ENCODE measurements at regions not wholly inside any gene's neighbourhood (a gene's known extent, or its start where the extent isn't known, plus 50 kb on each side); places are given as distances from the start of the nearest gene placed in this dataset.

GRCh38 chr7:19203686-19204085 is 58.5 kb upstream of the FERD3L start:
- Histone ChIP-seq H3K79me2 (ENCODE audit: insufficient read depth, low read length) (no peaks in the 10 kb centered on the region), H2AFZ (ENCODE audit: low read depth, low read length) (no peak overlapping the region), H3K9me3 (ENCODE audit: insufficient read depth, low read depth, low read length) (no peaks in the 10 kb centered on the region), H3K9ac (ENCODE audit: low read length) (no peak overlapping the region), H4K20me1 (ENCODE audit: insufficient read depth, low read length) (no peaks in the 10 kb centered on the region), H3K36me3 (ENCODE audit: insufficient read depth, low read length) (no peaks in the 10 kb centered on the region), H3K27me3 (ENCODE audit: insufficient read depth, low read length) (no peaks in the 10 kb centered on the region), H3K4me3 (ENCODE audit: insufficient read depth, low read depth, low read length) (no peak overlapping the region), H3K4me1 (ENCODE audit: insufficient read depth, low read length) (no peaks in the 10 kb centered on the region), H3K4me2 (ENCODE audit: low read length) (no peak overlapping the region), H3K27ac (ENCODE audit: low read depth, low read length) (no peak overlapping the region)
- FAIRE-seq = no peak
- Mint-ChIP-seq H3K27me3 (ENCODE audit: low read depth, unreplicated experiment) (no peaks in the 10 kb centered on the region), H3K4me1 (ENCODE audit: low read depth, unreplicated experiment) (no peaks in the 10 kb centered on the region), H3K4me3 (ENCODE audit: unreplicated experiment) (no peak overlapping the region), H3K9me3 (ENCODE audit: unreplicated experiment) (no peaks in the 10 kb centered on the region), H3K36me3 (ENCODE audit: low read depth, unreplicated experiment) (no peaks in the 10 kb centered on the region), H3K27ac (ENCODE audit: unreplicated experiment) (no peak overlapping the region)
- no peak for TF ChIP-seq EZH2 (IDR thresholded peaks at IDR 0.05; ENCODE audit: insufficient read depth, low read length)
- TF ChIP-seq, protein P1, sequence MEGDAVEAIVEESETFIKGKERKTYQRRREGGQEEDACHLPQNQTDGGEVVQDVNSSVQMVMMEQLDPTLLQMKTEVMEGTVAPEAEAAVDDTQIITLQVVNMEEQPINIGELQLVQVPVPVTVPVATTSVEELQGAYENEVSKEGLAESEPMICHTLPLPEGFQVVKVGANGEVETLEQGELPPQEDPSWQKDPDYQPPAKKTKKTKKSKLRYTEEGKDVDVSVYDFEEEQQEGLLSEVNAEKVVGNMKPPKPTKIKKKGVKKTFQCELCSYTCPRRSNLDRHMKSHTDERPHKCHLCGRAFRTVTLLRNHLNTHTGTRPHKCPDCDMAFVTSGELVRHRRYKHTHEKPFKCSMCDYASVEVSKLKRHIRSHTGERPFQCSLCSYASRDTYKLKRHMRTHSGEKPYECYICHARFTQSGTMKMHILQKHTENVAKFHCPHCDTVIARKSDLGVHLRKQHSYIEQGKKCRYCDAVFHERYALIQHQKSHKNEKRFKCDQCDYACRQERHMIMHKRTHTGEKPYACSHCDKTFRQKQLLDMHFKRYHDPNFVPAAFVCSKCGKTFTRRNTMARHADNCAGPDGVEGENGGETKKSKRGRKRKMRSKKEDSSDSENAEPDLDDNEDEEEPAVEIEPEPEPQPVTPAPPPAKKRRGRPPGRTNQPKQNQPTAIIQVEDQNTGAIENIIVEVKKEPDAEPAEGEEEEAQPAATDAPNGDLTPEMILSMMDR (IDR thresholded peaks at IDR 0.05; ENCODE audit: insufficient read depth, low read depth, low read length) = no peak
- no peak for DNase-seq (ENCODE audit: low read depth)

GRCh38 chr7:19202599-19202998 is 57.4 kb upstream of the FERD3L start:
- H3K4me3 ChIP-seq (ENCODE audit: insufficient read depth, low read depth, low read length) = no peak overlapping the region
- H3K9ac ChIP-seq (ENCODE audit: low read length) = no peak overlapping the region
- H2AFZ ChIP-seq (ENCODE audit: low read depth, low read length) = no peak overlapping the region
- no peak for FAIRE-seq
- no peaks in the 10 kb centered on the region for H4K20me1 ChIP-seq (ENCODE audit: insufficient read depth, low read length)
- no peak overlapping the region for H3K27ac ChIP-seq (ENCODE audit: low read depth, low read length)
- no peak for TF ChIP-seq EZH2 (IDR thresholded peaks at IDR 0.05; ENCODE audit: insufficient read depth, low read length)
- TF ChIP-seq, protein P1 (IDR thresholded peaks at IDR 0.05; ENCODE audit: insufficient read depth, low read depth, low read length) = no peak
- no peaks in the 10 kb centered on the region for H3K79me2 ChIP-seq (ENCODE audit: insufficient read depth, low read length)
- no peak overlapping the region for H3K27ac Mint-ChIP-seq (ENCODE audit: unreplicated experiment)
- no peaks in the 10 kb centered on the region for H3K36me3 ChIP-seq (ENCODE audit: insufficient read depth, low read length)
- H3K4me1 ChIP-seq (ENCODE audit: insufficient read depth, low read length) = no peaks in the 10 kb centered on the region
- no peaks in the 10 kb centered on the region for H3K27me3 ChIP-seq (ENCODE audit: insufficient read depth, low read length)
- no peaks in the 10 kb centered on the region for H3K9me3 Mint-ChIP-seq (ENCODE audit: unreplicated experiment)
- DNase-seq (ENCODE audit: low read depth) = no peak
- no peak overlapping the region for H3K4me3 Mint-ChIP-seq (ENCODE audit: unreplicated experiment)
- H3K4me2 ChIP-seq (ENCODE audit: low read length) = peak overlapping the region; percentile 25
- H3K4me1 Mint-ChIP-seq (ENCODE audit: low read depth, unreplicated experiment) = no peaks in the 10 kb centered on the region
- no peaks in the 10 kb centered on the region for H3K27me3 Mint-ChIP-seq (ENCODE audit: low read depth, unreplicated experiment)
- H3K36me3 Mint-ChIP-seq (ENCODE audit: low read depth, unreplicated experiment) = no peaks in the 10 kb centered on the region
- H3K9me3 ChIP-seq (ENCODE audit: insufficient read depth, low read depth, low read length) = no peaks in the 10 kb centered on the region
